Activated CD4-positive, alpha-beta T cell treated with anti-CD3 and anti-CD28 coated beads, Interleukin-2, amount 10 ng/mL, durations not matched to agents 24 days and 14 days (primary cell): ENCODE measurements at regions not wholly inside any gene's neighbourhood (a gene's known extent, or its start where the extent isn't known, plus 50 kb on each side); places are given as distances from the start of the nearest gene placed in this dataset.

Experiments used
- DNase-seq: peaks from one replicate; pipeline ENCODE4 v3.0.0; 2022
- H3K27ac Mint-ChIP-seq: one replicate; pipeline ENCODE4 v1.8.0; 2022; ENCODE audit warnings: mild to moderate bottlenecking, mixed read lengths
- H3K27me3 Mint-ChIP-seq: one replicate; pipeline ENCODE4 v1.8.0; 2022; ENCODE audit warnings: mixed read lengths
- H3K36me3 Mint-ChIP-seq: one replicate; pipeline ENCODE4 v1.8.0; 2022; ENCODE audit warnings: low read depth, mild to moderate bottlenecking, mixed read lengths
- H3K4me1 Mint-ChIP-seq: one replicate; pipeline ENCODE4 v1.8.0; 2021; ENCODE audit warnings: mixed read lengths
- H3K4me3 Mint-ChIP-seq: one replicate; pipeline ENCODE4 v1.8.0; 2022; ENCODE audit warnings: mild to moderate bottlenecking, moderate library complexity, mixed read lengths
- H3K9me3 Mint-ChIP-seq: one replicate; pipeline ENCODE4 v1.8.0; 2021; ENCODE audit warnings: mixed read lengths
- intact Hi-C: fragments of 100-400 bp; cut with micrococcal nuclease; formaldehyde crosslinking; loops from one replicate; pipeline ENCODE4 v1.15.1; 2023

DNA sequence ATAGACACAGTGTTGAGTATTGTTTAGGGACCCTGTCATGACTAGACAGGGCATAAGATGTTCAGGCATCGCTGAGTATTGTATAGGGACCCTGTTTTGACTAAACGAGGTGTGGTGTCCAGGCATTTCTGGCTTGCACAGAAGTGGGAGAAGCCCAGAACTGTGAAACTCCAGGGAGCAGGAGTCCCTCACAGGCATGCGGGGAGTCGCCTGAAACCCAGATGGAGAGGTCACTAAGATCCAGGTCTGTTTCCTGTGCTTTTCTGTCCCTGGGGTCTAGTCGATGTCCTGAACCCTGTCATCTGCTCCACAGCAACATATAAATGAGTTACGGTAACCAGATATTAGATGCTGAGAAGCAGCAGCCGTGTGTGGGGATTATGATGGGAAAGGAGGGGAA is 469.0 kb upstream of the SALL3 start:
- Mint-ChIP-seq H3K4me3 (no peak overlapping the region), H3K27me3 (no peaks in the 10 kb centered on the region), H3K4me1 (no peaks in the 10 kb centered on the region), H3K27ac (no peak overlapping the region), H3K9me3 (peaks cover 9% of the 10 kb centered on the region), H3K36me3 (no peaks in the 10 kb centered on the region)
- DNase-seq, result no peak
- intact Hi-C loops, result no loop called here

- no peak overlapping the region for H3K4me3 Mint-ChIP-seq
- no peaks in the 10 kb centered on the region for H3K27me3 Mint-ChIP-seq
- H3K36me3 Mint-ChIP-seq, result no peaks in the 10 kb centered on the region
- no peaks in the 10 kb centered on the region for H3K4me1 Mint-ChIP-seq
- no peak overlapping the region for H3K27ac Mint-ChIP-seq
- no peak for DNase-seq
- H3K9me3 Mint-ChIP-seq, result peaks cover 9% of the 10 kb centered on the region
- intact Hi-C loops, result no loop called here
Observed at GRCh38 chr18:78511666-78512601, 467.7 kb upstream of the SALL3 start.

- H3K4me3 Mint-ChIP-seq, result no peak overlapping the region
- no peaks in the 10 kb centered on the region for H3K4me1 Mint-ChIP-seq
- DNase-seq, result no peak
- H3K27me3 Mint-ChIP-seq, result no peaks in the 10 kb centered on the region
- peaks cover 1% of the 10 kb centered on the region for H3K9me3 Mint-ChIP-seq
- intact Hi-C loops, result no loop called here
- H3K27ac Mint-ChIP-seq, result no peak overlapping the region
- H3K36me3 Mint-ChIP-seq, result no peaks in the 10 kb centered on the region
Observed at GRCh38 chr18:78514910-78515670, 464.5 kb upstream of the SALL3 start.

GRCh38 chr18:78517328-78517727 is 462.3 kb upstream of the SALL3 start:
- H3K27ac Mint-ChIP-seq, result no peak overlapping the region
- no peaks in the 10 kb centered on the region for H3K36me3 Mint-ChIP-seq
- intact Hi-C loops, result no loop called here
- no peak overlapping the region for H3K4me3 Mint-ChIP-seq
- no peaks in the 10 kb centered on the region for H3K27me3 Mint-ChIP-seq
- DNase-seq, result no peak
- H3K9me3 Mint-ChIP-seq, result no peaks in the 10 kb centered on the region
- H3K4me1 Mint-ChIP-seq, result no peaks in the 10 kb centered on the region

GRCh38 chr18:78517973-78518372 is 461.6 kb upstream of the SALL3 start:
- Mint-ChIP-seq H3K27ac (no peak overlapping the region), H3K36me3 (no peaks in the 10 kb centered on the region), H3K4me3 (no peak overlapping the region), H3K27me3 (no peaks in the 10 kb centered on the region), H3K9me3 (no peaks in the 10 kb centered on the region), H3K4me1 (no peaks in the 10 kb centered on the region)
- no peak for DNase-seq
- intact Hi-C loops, result no loop called here

DNA sequence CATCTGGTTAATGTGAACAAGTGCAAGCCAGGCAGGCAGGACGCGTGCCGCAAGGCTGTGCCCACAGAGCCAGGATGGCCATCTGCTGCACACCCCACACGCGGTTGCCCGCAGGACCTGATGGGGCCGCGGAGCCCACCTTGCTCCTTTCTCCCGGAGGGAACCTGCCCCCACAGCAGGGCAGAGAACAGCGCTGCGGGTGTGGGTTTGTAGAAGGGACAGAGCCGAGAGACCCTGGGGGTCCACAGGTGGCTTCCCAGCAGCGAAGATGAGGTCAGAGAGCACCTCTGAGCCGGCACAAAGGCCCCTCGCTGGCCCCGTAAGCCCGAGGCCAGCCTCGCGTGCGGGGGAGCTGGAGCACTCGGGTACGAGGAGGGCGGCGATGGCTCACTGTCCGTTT is 460.8 kb upstream of the SALL3 start:
- intact Hi-C loops, result no loop called here
- H3K9me3 Mint-ChIP-seq, result no peaks in the 10 kb centered on the region

DNA sequence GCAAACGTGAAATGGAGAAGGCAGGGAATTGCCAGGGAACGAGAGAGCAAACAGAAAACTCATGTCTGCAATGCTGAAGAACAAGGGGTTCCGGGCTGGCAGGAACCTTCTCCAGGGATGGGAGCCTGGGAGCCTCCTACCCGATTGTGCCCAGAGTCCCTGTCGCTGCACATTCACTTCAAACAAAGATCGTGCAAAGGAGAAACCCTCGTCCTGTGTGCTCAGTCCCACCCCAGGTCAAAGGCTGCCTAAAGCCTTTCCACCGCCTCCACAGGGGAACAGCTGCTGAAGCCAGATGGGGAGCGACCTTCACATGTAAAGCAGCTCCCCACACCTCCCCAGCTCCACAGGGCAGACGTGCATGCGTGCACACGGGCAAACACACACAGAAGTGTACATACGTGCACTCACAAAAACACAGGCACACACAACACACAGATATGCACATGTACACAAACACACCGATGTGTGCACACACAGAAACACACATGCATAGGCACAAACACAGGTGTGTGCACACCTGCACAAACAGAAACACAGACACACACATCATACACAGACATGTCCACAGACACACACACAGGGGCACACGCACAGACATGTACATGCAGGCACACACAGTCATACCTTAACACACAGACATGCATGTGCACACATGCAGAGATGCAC is 460.1 kb upstream of the SALL3 start:
- H3K9me3 Mint-ChIP-seq, result no peaks in the 10 kb centered on the region
- no peaks in the 10 kb centered on the region for H3K4me1 Mint-ChIP-seq
- no peaks in the 10 kb centered on the region for H3K27me3 Mint-ChIP-seq
- H3K27ac Mint-ChIP-seq, result no peak overlapping the region
- DNase-seq, result no peak
- intact Hi-C loops, result no loop called here
- no peaks in the 10 kb centered on the region for H3K36me3 Mint-ChIP-seq
- no peak overlapping the region for H3K4me3 Mint-ChIP-seq

More for the DNA sequence above, 460.8 kb upstream of the SALL3 start:
- no peak overlapping the region for H3K27ac Mint-ChIP-seq
- no peak overlapping the region for H3K4me3 Mint-ChIP-seq
- H3K27me3 Mint-ChIP-seq, result no peaks in the 10 kb centered on the region
- H3K36me3 Mint-ChIP-seq, result no peaks in the 10 kb centered on the region
- no peaks in the 10 kb centered on the region for H3K4me1 Mint-ChIP-seq
- no peak for DNase-seq

DNA sequence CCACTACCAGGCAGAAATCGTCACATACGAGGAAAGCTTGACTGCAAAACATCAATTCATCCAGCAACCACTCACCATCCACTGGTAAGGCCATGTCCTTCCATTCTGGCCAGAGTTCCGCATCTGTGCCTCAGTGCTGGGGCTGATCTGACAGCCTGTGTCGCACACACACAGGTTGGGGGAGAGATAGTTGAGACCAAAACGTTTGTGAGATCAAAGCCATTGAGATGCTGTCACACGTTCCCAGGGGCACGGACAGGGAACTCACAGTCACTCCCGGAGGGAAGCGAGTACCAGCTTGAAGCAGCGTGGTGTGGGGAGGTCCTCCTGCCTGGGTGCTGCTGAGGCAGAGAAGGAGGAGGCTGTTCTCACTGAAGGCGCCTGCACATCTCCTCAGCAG is 458.5 kb upstream of the SALL3 start:
- H3K27ac Mint-ChIP-seq, result no peak overlapping the region

GRCh38 chr18:78521744-78522143 is 457.9 kb upstream of the SALL3 start:
- H3K27ac Mint-ChIP-seq, result no peak overlapping the region
- H3K27me3 Mint-ChIP-seq, result no peaks in the 10 kb centered on the region
- H3K9me3 Mint-ChIP-seq, result no peaks in the 10 kb centered on the region
- H3K4me1 Mint-ChIP-seq, result no peaks in the 10 kb centered on the region
- no peaks in the 10 kb centered on the region for H3K36me3 Mint-ChIP-seq
- H3K4me3 Mint-ChIP-seq, result no peak overlapping the region
- intact Hi-C loops, result no loop called here
- no peak for DNase-seq

More for the DNA sequence above, 458.5 kb upstream of the SALL3 start:
- no peak for DNase-seq
- Mint-ChIP-seq H3K9me3 (no peaks in the 10 kb centered on the region), H3K4me1 (no peaks in the 10 kb centered on the region), H3K4me3 (no peak overlapping the region), H3K27me3 (no peaks in the 10 kb centered on the region), H3K36me3 (no peaks in the 10 kb centered on the region)
- intact Hi-C loops, result no loop called here

DNA sequence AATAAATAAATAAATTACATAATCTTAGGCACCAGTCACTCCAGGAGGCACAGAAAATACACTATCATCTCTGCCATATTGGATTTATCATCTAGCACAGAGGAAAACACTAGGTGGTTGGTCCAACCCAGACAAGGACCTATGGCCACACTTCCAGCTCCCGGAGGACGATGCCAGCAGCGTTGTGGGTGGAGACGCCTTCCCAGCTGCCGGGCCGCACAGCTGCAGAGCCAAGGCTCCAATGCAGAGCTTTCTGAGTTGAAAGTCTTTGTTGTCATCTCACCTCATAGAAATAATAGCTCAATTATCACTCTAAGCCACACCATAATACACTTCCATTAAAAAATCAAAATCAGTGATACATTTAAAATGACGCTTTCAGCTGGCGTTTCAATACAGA is 457.1 kb upstream of the SALL3 start:
- no peak overlapping the region for H3K27ac Mint-ChIP-seq
- DNase-seq, result no peak
- H3K36me3 Mint-ChIP-seq, result no peaks in the 10 kb centered on the region
- H3K27me3 Mint-ChIP-seq, result no peaks in the 10 kb centered on the region
- H3K9me3 Mint-ChIP-seq, result no peaks in the 10 kb centered on the region
- H3K4me1 Mint-ChIP-seq, result no peaks in the 10 kb centered on the region
- H3K4me3 Mint-ChIP-seq, result no peak overlapping the region
- intact Hi-C loops, result no loop called here

GRCh38 chr18:78523850-78524249 is 455.8 kb upstream of the SALL3 start:
- Mint-ChIP-seq H3K36me3 (no peaks in the 10 kb centered on the region), H3K4me1 (no peaks in the 10 kb centered on the region)

DNA sequence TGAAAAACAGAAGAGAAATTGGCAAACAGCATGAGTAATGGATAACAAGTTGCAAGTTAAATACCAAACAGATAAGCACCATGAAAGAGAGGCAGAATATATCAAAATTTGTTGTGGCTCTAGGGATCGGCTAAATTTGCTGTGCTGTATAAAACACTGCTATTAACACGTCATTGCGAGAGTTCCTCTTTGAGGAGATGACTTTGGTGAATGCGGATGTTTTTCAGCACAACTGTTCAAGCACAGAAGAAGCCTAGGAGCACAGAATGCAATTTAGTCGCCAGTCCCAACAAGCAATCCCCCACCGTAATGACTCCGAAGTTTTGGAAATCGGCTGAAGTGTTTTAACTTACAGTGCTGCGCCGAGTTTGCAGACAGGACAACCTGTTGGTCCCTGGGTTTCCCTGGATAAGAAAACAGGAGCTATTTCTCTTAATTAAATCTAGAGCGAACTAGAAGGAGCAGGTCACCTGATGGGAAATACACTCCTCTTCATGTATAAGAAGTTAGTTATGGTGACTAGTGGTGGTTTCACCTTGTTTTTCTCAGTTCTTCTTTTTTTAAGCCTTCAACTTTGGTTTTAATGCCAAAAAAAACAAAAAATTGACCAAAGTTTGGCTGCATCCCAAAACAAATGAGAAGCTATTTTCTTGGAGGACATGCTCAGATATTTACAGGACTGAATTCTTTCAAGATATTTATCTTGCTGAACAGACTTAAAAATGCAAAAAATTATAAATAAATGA is 454.1 kb upstream of the SALL3 start:
- no peak overlapping the region for H3K4me3 Mint-ChIP-seq
- no peak overlapping the region for H3K27ac Mint-ChIP-seq
- H3K36me3 Mint-ChIP-seq, result no peaks in the 10 kb centered on the region
- intact Hi-C loops, result no loop called here
- H3K4me1 Mint-ChIP-seq, result no peaks in the 10 kb centered on the region
- no peaks in the 10 kb centered on the region for H3K9me3 Mint-ChIP-seq
- no peaks in the 10 kb centered on the region for H3K27me3 Mint-ChIP-seq
- DNase-seq, result no peak

More at GRCh38 chr18:78523850-78524249, 455.8 kb upstream of the SALL3 start:
- no peak overlapping the region for H3K27ac Mint-ChIP-seq
- intact Hi-C loops, result no loop called here
- no peaks in the 10 kb centered on the region for H3K9me3 Mint-ChIP-seq
- H3K4me3 Mint-ChIP-seq, result no peak overlapping the region
- no peak for DNase-seq
- H3K27me3 Mint-ChIP-seq, result no peaks in the 10 kb centered on the region

DNA sequence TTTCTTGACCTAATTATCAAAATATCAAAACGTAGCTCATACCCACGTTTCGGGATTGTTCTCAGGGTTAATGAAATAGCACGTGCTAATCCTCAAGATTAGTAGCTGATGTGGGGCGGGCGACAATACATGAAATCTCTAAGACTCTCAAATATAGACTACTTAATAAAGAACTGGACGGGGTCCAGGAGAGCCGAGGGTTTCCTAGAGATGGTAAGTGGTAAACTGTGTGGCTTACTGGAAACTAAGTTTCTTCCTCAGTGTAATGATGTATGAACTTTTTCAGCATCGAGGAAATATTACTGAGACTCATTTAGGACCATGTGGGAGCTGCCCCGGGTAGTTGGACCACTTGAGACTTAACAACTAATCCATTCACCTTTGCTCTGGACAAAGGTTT is 453.3 kb upstream of the SALL3 start:
- H3K4me1 Mint-ChIP-seq, result no peaks in the 10 kb centered on the region
- H3K9me3 Mint-ChIP-seq, result no peaks in the 10 kb centered on the region
- intact Hi-C loops, result no loop called here
- H3K27me3 Mint-ChIP-seq, result no peaks in the 10 kb centered on the region
- no peak overlapping the region for H3K4me3 Mint-ChIP-seq
- DNase-seq, result no peak
- no peak overlapping the region for H3K27ac Mint-ChIP-seq
- H3K36me3 Mint-ChIP-seq, result no peaks in the 10 kb centered on the region
